ENCODE measurements at regions not wholly inside any gene's neighbourhood (a gene's known extent, or its start where the extent isn't known, plus 50 kb on each side); places are given as distances from the start of the nearest gene placed in this dataset.
A peak's percentile ranks its signal among the peaks of the same experiment; 100 is the strongest.

DNA sequence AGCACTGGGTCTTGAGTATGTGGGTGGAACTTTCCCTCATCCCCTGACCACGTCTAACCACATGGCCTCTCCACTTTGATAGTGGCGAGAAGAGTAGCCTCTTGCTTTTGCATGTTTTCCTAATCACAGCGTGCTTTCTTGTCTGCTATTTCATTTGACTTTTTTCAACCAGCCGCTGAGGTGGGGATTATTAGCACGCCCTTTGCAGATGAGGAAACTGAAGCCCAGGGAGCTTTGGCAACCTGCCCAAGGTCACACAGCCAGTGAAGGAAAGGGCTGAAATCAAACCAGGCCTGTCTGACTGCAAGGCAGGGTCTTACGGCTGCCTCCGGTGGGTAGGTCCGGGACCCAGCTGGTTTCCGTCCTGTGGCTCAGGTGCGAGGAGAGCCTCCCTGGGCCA is 106.5 kb upstream of the MSX2 start:
- H3K9ac ChIP-seq (ENCODE audit: low read length), result no peak overlapping the region
- H4K20me1 ChIP-seq (ENCODE audit: insufficient read depth), result no peaks in the 10 kb centered on the region
- ATAC-seq, result no peak
- CTCF ChIA-PET, result no interaction called here
- DNase-seq (ENCODE audit: low read depth, low spot score), result no peak
- peaks cover 4 to 7% of the 10 kb centered on the region in 2 experiments for H3K4me1 ChIP-seq (ENCODE audit: control insufficient read depth in 1 of 2, insufficient read depth in 2 of 2, low read length in 2 of 2)
- RAD21 ChIA-PET (ENCODE audit: low non-redundant PET in 1 of 2, low total read pairs in 2 of 2, uncharacterized antibody in 2 of 2, unreplicated experiment in 2 of 2), result no interaction called here
- no peak for TF ChIP-seq FOSL1 (IDR thresholded peaks at IDR 0.05; ENCODE audit: low read depth)
- TF ChIP-seq, protein P1, sequence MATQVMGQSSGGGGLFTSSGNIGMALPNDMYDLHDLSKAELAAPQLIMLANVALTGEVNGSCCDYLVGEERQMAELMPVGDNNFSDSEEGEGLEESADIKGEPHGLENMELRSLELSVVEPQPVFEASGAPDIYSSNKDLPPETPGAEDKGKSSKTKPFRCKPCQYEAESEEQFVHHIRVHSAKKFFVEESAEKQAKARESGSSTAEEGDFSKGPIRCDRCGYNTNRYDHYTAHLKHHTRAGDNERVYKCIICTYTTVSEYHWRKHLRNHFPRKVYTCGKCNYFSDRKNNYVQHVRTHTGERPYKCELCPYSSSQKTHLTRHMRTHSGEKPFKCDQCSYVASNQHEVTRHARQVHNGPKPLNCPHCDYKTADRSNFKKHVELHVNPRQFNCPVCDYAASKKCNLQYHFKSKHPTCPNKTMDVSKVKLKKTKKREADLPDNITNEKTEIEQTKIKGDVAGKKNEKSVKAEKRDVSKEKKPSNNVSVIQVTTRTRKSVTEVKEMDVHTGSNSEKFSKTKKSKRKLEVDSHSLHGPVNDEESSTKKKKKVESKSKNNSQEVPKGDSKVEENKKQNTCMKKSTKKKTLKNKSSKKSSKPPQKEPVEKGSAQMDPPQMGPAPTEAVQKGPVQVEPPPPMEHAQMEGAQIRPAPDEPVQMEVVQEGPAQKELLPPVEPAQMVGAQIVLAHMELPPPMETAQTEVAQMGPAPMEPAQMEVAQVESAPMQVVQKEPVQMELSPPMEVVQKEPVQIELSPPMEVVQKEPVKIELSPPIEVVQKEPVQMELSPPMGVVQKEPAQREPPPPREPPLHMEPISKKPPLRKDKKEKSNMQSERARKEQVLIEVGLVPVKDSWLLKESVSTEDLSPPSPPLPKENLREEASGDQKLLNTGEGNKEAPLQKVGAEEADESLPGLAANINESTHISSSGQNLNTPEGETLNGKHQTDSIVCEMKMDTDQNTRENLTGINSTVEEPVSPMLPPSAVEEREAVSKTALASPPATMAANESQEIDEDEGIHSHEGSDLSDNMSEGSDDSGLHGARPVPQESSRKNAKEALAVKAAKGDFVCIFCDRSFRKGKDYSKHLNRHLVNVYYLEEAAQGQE (IDR thresholded peaks at IDR 0.05; ENCODE audit: low read depth), result no peak
- peak; percentile 55 for TF ChIP-seq TCF7L2 (IDR thresholded peaks at IDR 0.05; ENCODE audit: borderline replicate concordance, extremely low read depth, insufficient read depth, insufficient read length)
- no peak overlapping the region for H2AFZ ChIP-seq (ENCODE audit: low read depth, low read length, poor library complexity, severe bottlenecking)
- H3K27ac ChIP-seq (ENCODE audit: low read depth, low read length), result no peak overlapping the region
- H3K79me2 ChIP-seq (ENCODE audit: insufficient read depth, low read length), result no peaks in the 10 kb centered on the region
- BruUV-seq (replicated peaks), result no TSS peak
- POLR2A ChIA-PET, result no interaction called here
- intact Hi-C loops (cut with micrococcal nuclease), result no loop called here
- H3K27me3 ChIP-seq (ENCODE audit: insufficient read depth, low read length), result peaks cover 3% of the 10 kb centered on the region; the same call in 1 of the 2 replicates
- no peak overlapping the region for H3K4me3 ChIP-seq (replicated peaks in 1 of 2; ENCODE audit: low read depth in 1 of 2, low read length in 2 of 2)
- no peaks in the 10 kb centered on the region for H3K9me3 ChIP-seq (ENCODE audit: control insufficient read depth in 1 of 2, insufficient read depth in 1 of 2, low read depth in 1 of 2, low read length in 2 of 2)
- no peak overlapping the region for H3K4me2 ChIP-seq (ENCODE audit: low read length)
- H3K36me3 ChIP-seq (ENCODE audit: control insufficient read depth in 1 of 2, insufficient read depth in 2 of 2, low read length in 2 of 2), result no peaks in the 10 kb centered on the region
- no peaks in the 10 kb centered on the region for H3K9me2 ChIP-seq (ENCODE audit: insufficient read depth)

DNA sequence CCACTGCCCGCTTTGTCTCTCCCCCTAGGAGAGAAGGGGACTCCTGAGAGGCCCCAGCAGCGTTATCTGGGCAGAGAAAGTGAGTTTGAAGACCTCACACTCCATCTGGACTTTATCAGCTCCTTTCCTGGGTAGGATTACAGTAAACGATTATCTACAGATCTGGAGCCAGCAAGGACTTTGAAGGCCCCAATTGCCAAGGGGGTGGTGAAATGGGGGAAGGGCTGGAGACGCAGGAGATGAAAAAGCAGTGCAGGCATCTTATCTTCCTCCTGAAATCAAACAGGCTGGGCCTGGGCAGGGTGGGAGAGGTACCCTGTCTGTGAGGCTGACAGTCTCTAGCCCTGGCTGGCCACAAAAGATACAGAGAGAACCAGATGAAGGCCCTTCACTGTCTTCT is 105.8 kb upstream of the MSX2 start:
- Histone ChIP-seq H4K20me1 (ENCODE audit: insufficient read depth) (no peaks in the 10 kb centered on the region), H3K4me2 (ENCODE audit: low read length) (no peak overlapping the region), H3K27ac (ENCODE audit: low read depth, low read length) (no peak overlapping the region), H3K9me2 (ENCODE audit: insufficient read depth) (no peaks in the 10 kb centered on the region), H3K4me3 (replicated peaks in 1 of 2; ENCODE audit: low read depth in 1 of 2, low read length in 2 of 2) (no peak overlapping the region), H3K9me3 (ENCODE audit: control insufficient read depth in 1 of 2, insufficient read depth in 1 of 2, low read depth in 1 of 2, low read length in 2 of 2) (no peaks in the 10 kb centered on the region), H3K79me2 (ENCODE audit: insufficient read depth, low read length) (no peaks in the 10 kb centered on the region), H3K36me3 (ENCODE audit: control insufficient read depth in 1 of 2, insufficient read depth in 2 of 2, low read length in 2 of 2) (no peaks in the 10 kb centered on the region), H3K27me3 (ENCODE audit: insufficient read depth, low read length) (peaks cover 3% of the 10 kb centered on the region; the same call in 1 of the 2 replicates), H2AFZ (ENCODE audit: low read depth, low read length, poor library complexity, severe bottlenecking) (no peak overlapping the region), H3K4me1 (ENCODE audit: control insufficient read depth in 1 of 2, insufficient read depth in 2 of 2, low read length in 2 of 2) (peaks cover 0 to 3% of the 10 kb centered on the region in 2 experiments; a peak in 1 of 4 replicates), H3K9ac (ENCODE audit: low read length) (no peak overlapping the region)
- ATAC-seq, result no peak
- peak; percentile 59 for TF ChIP-seq TCF7L2 (IDR thresholded peaks at IDR 0.05; ENCODE audit: borderline replicate concordance, extremely low read depth, insufficient read depth, insufficient read length)
- TF ChIP-seq ZFX (IDR thresholded peaks at IDR 0.05), result no peak
- intact Hi-C loops (cut with micrococcal nuclease), result no loop called here
- CTCF ChIA-PET, result no interaction called here
- BruUV-seq (replicated peaks), result no TSS peak
- no peak for DNase-seq (ENCODE audit: low read depth, low spot score)
- RAD21 ChIA-PET (ENCODE audit: low non-redundant PET in 1 of 2, low total read pairs in 2 of 2, uncharacterized antibody in 2 of 2, unreplicated experiment in 2 of 2), result no interaction called here
- POLR2A ChIA-PET, result no interaction called here

All from HCT116 (cell line).